Pons (tissue), 1 donor: ENCODE measurements at regions not wholly inside any gene's neighbourhood (a gene's known extent, or its start where the extent isn't known, plus 50 kb on each side); places are given as distances from the start of the nearest gene placed in this dataset.
"Not testable (repeated sequence)": the region's sequence is repeated elsewhere in the genome, so short reads cannot be mapped to it uniquely, and the experiment has no call there.

Source experiments
- DNase-seq: peaks from one replicate; pipeline ENCODE4 v3.0.0-alpha.2; 2016; ENCODE audit warnings: low spot score

- no peak for DNase-seq
Measured at GRCh38 chr7:85714043-85714578, 527.3 kb upstream of the SEMA3D start.

DNA sequence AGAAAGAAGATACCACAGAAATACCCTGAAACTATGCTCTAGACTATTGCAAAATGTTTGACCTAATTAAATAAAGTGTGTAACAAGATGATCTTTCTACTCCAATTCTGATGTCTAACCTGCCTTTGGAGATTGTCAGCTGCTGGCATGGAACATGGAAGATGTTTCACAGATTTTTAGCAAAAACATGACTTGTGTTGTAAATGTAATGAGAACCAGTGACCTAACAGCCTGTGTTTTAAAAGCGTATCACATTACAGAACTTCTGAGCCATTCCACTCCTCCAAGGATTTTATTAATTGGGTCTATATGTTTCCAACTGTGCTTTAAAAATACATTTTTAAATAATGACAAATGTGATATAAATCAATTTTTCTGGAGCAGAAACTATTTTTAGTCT, 526.3 kb upstream of the SEMA3D start:
- DNase-seq = no peak

DNA sequence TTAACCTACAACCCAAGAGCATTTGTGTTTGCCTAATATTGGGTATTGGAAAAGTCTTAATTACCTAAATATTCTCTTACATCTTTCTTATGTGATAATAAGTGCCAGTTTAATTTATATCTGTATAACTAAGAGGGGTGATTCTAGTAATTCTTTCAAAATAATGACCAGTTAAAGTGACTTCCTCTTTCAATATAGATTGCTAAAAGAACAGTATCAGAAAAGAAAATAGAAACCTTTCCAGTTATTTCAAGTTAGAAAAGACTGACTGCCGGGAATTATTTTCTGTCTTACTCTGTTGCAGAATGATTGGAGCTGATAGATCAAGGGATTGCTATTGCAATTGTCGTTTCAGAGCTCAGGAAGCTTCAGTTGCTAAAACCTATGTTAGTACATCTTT, 525.0 kb upstream of the SEMA3D start:
- no peak for DNase-seq

GRCh38 chr7:85710960-85711359, 524.1 kb upstream of the SEMA3D start:
- no peak for DNase-seq

DNA sequence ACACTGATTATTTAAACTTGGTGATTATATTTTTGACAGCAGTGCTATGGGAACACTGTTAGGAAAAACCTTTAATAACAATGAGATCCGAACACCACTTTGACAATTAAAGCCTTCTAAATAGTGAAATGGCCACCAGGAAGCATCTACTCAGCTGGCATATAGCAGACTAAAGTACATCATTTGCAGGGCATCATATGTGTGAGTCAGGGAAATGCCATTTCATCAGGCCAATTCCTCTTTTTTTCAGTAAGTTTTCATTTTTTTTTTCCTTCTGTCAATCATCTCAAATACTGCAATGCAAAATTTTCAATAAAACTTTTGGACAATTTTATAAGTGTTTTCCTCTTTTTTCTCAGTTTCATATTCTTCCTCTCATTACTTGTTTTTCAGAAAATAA, 521.4 kb upstream of the SEMA3D start:
- no peak for DNase-seq

DNA sequence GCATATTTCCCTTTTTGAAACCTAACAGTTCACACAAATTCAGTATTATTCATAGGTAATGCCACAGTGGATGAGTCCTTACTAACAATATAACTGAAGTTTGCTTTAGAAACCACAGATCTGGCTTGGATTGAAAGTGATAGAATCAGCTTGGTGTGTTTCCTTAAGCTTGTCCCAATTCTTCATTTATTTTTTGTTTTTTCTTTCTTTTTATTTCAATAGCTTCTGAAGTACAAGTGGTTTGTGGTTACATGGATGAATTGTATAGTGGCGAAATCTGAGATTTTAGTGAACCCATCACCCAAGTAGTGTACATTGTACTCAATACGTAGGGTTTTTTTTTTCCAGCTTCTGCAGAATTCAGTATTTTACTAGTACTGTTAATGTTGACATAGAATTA, 518.2 kb upstream of the SEMA3D start:
- no peak for DNase-seq

DNA sequence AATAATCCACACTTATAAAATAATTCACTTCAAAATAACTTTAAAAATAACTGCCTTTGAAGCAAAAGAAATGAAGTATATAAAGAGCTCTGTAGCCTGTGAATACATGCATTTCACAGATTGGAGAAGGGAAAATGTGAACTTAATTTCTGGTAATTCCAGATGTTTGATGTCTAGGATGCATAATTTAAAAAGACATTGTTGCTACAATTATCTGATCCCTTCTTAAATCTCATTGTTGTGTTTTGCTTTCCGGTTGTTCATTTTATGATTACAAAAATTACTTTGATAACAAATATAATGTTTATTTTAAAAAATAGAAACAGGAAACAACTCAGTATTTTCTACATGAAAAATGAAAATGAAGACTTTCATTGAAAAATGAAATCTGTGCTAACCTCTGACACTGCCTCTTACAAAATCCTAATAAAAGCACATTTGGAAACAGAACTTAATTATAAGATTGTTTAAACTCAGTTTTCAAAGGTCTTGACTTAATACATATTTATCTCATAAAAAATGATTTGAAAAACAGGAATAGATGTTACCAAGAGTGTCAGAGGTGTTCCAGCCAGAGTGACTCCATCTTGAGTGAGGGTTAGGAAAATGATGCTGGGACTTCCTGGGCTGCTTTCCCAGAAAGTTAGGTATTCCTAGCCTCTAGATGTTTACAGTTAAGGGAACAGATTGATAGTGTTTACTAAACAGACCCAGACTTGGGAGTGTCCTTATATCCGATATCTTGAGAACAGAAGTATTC, 516.6 kb upstream of the SEMA3D start:
- DNase-seq = no peak

- no peak for DNase-seq
Measured at GRCh38 chr7:85702348-85702747, 515.5 kb upstream of the SEMA3D start.

- no peak for DNase-seq
Measured at GRCh38 chr7:85699482-85699881, 512.6 kb upstream of the SEMA3D start.

DNA sequence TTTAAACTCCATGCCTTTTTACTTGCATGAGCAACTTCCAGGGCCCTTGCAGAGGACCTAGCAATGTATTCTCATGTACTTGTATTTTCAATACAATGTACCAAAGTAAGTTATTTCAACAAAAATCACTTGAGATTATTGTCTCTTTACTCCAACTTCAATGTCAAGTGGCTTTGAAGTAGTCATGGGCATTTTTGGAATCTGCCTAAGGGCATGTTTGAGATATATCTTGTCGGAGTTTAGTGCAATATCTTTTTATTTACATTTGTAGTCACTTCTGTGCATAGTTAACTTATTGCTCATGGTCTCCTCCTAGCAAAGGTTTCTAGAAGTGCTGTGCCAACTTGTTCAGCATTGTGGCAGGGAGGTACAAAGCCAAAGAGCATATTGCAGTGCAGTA, 508.7 kb upstream of the SEMA3D start:
- DNase-seq = no peak

DNA sequence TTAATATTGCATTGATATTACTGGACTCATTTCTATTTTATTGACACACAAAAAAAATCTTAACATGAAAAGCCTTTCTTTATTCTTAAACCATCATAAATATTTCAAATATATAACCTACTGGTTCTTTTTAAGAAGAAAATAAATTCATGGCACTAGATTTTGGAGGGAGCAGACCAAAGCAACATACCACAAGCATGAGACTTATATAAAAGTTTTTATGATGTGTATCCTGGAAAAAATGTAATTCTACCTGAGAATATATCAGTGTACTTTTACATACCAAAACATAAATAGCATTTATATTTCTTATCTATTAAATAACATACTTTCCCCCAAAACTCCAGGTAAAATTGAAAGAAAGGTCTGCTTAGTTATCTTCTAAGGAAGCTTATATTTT, 508.2 kb upstream of the SEMA3D start:
- DNase-seq = no peak

GRCh38 chr7:85693326-85693725, 506.5 kb upstream of the SEMA3D start:
- no peak for DNase-seq

DNA sequence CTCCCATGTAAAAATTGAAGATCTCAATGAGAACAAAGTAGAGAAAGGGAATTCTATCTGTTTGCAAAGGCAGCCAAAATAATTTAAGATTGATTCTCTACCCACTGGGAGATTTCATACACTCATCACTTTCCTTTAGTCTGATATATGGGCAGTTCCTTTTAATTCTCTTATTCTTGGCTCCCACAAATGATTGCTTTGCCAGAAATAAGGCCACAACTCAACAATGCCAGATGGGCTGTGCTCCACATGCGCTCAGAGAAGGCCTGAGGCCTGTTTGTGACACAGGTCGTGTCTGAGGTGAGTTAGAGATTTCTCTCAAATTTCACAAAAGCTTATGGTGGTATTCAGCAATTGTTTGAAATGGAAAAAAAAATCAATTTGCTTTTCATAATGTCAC, 501.9 kb upstream of the SEMA3D start:
- no peak for DNase-seq

DNA sequence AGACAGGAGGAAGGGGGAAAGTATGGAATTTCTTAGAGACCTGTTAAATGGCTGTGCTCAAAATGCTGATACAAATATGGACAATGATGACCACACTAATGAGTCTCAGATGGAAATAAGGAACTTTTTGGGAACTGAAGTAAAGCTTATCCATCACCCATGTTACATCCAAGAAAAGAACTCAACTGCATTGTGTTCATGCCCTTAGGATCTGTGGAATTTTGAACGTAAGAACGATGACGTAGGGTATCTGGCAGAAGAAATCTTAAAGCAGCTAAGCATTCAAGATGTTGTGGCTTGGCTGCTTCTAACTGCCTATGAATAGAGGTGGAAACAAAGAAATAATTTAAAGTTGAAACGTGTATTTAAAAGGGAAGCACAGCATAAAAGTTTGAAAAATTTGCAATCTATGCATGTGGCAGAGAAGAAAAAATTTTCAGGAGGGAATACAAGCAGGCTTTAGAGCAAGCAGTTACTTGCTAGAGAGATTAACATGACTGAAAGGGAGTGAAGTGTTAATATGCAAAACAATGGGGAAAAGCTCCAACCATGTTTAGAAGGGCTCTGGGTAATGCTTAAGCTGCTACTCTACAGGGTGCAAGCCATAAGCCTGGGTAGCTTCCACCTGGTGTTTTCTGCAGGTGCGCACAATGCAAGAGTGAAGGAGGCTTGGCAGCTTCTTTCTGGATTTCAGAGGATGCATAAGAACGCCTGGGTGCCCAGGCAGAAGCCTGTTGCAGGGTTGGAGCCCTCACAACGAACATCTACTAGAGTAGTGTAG, 499.7 kb upstream of the SEMA3D start:
- no peak for DNase-seq

DNA sequence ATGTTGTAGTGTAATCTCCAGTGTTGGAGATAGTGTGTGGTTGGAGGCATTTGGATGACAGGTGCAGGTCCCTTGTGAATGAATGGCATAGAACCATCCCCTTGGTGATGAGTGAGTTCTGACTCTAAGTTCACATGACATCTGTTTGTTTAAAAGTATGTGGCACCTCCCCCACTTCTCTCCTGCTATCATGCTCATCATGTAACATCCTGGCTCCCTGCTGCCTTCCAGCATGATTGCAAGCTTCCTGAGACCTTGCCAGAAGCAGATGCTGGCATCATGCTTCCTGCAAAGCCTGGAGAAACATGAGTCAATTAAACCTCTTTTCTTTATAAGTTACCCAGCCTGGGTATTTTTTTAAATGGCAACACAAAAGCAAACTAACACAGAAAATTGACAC, 499.0 kb upstream of the SEMA3D start:
- DNase-seq = no peak

DNA sequence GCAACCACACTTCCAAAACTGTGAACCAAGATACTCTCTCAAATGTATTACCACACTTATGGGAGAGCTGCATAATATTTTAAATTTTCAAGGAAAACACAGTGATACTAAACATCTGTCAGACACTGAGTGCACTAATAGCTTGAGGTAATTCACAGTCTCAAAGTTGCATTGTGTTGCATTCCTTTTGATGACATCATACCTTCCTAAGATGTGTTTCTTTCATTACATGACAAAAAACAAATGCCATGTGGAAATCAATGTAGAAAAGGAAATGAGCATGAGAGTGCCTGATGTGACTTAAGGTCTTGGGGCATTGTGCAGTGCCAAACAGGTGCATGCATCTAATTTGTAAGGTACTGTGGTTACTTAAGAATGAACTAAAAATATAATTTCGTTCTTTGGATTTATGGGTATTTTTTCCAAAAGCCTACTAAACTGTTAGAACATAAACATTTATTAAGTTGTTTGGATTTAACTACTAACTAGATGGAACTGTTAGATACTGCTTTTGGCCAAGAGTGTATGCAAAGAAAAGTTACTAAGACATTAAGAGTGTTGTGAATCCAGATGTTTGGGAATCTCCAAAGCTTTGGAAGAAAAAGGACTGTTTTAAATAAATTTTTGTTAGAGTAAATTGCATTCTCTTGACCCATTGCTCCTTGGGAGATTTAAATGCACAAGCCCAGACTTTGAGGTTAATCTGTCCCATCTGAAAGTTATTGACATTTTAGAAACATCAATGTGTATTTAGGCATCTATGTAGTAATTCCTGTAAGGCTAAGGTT, 496.2 kb upstream of the SEMA3D start:
- no peak for DNase-seq

GRCh38 chr7:85681241-85681640, 494.4 kb upstream of the SEMA3D start:
- DNase-seq = no peak

DNA sequence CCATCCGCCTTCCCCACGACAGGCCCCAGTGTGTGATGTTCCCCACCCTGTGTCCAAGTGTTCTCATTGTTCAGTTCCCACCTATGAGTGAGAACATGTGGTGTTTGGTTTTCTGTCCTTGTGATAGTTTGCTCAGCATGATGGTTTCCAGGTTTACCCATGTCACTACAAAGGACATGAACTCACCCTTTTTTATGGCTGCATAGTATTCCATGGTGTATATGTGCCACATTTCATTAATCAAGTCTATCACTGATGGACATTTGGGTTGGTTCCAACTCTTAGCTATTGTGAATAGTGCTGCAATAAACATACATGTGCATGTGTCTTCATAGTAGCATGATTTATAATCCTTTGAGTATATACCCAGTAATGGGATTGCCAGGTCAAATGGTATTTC, 488.2 kb upstream of the SEMA3D start:
- not testable (repeated sequence) for DNase-seq

DNA sequence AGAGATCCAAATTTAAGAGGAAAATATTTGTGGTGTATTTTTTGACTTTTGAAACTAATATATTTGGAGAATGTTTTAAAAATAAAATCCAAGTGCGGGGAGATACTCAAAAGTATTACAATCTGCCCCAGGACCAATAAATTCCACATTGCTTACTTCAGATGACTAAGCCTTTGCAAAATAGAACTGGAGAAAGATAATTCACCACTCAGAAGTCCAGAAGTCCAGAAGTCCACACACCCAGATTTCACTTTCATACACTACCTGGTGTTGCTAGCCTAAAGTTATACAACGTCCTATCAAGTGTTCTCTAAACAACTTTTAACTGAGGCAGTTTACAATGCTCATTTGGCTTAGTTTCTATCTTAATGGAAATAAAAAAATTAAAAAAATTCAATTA, 487.0 kb upstream of the SEMA3D start:
- no peak for DNase-seq

GRCh38 chr7:85669225-85669624, 482.4 kb upstream of the SEMA3D start:
- DNase-seq = no peak

DNA sequence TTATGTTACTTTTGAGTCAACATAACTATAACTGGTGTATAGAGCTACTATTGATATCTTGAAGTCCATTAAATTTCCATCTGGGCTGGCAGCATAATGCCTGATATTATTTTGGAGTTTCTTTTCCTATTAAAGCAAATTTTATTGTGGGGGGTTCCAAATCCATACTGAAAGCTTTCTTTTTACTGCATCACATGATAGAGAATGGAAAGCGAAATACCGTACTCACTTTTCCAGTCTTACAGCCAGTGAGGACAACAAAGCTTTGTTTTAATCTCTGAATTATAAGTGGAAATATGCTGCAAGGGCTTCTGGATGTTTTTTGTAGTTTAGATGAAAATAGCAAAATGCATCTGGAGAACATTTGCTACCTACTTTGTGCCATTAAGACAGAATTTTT, 477.5 kb upstream of the SEMA3D start:
- DNase-seq = peak; percentile 26

DNA sequence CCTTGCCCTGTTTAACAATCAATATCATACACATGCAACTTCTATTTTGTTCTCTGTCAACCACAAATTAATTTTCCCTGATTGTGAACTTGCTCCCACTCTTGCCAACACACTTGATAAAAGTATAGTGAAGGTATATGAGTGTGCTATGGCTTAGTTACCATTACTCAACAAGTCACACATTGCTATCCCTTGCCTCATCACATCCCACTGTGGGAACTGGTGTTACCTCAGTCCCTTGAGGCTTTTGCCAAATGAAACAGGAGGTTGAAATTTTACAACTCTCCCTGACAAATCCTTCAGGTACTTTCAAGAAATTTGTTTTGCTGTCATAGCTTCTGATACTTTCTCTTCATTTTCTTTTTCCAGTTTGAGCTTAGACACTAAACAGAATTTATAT, 472.5 kb upstream of the SEMA3D start:
- no peak for DNase-seq

DNA sequence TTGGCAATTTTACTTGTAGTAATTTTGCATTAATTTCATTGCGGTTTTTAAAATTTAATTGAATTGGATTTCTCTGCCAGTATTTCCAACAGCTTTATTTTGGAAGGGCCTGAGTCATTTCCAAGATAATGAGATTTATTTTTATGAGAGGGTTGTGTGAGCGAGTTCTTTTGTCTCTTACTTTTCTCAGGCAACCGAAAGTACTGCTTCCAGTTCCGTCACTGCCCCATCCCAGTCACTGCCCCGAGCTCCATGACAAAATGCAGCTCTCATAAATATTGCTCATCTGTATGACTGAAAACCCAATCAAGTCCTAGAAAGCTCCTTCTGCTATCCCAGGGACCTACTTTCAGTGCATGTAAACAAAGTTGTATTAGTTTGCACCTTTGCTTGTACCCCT, 468.4 kb upstream of the SEMA3D start:
- no peak for DNase-seq
